ENCODE measurements at regions not wholly inside any gene's neighbourhood (a gene's known extent, or its start where the extent isn't known, plus 50 kb on each side); places are given as distances from the start of the nearest gene placed in this dataset.

DNA sequence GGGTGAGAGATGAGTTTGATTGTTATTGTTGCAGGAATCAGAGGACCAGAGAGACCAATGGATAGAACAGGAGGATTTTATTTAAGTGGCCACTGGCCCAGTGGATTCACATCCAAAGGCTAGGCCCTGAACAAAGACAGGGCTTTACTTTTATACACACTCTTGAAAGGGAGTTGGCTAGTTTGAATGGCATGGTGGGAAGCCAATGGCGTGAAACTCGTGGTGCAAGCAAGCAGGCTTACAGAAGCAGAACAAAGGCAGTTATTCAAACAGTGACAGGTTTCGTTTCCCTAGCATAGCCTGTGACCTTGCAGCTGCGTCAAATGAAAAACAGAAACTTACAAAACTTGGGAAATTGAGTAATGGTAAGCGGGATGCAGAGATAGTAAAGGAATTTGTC is 110.2 kb upstream of the PRDX4 start:
- TF ChIP-seq POLR2A (IDR thresholded peaks at IDR 0.05; ENCODE audit: extremely low read depth, insufficient read length) = no peak
- TF ChIP-seq, protein P1, sequence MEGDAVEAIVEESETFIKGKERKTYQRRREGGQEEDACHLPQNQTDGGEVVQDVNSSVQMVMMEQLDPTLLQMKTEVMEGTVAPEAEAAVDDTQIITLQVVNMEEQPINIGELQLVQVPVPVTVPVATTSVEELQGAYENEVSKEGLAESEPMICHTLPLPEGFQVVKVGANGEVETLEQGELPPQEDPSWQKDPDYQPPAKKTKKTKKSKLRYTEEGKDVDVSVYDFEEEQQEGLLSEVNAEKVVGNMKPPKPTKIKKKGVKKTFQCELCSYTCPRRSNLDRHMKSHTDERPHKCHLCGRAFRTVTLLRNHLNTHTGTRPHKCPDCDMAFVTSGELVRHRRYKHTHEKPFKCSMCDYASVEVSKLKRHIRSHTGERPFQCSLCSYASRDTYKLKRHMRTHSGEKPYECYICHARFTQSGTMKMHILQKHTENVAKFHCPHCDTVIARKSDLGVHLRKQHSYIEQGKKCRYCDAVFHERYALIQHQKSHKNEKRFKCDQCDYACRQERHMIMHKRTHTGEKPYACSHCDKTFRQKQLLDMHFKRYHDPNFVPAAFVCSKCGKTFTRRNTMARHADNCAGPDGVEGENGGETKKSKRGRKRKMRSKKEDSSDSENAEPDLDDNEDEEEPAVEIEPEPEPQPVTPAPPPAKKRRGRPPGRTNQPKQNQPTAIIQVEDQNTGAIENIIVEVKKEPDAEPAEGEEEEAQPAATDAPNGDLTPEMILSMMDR (IDR thresholded peaks at IDR 0.05; ENCODE audit: low read depth, low read length) = no peak

All from NB4 (cell line).